ENCODE measurements at regions not wholly inside any gene's neighbourhood (a gene's known extent, or its start where the extent isn't known, plus 50 kb on each side); places are given as distances from the start of the nearest gene placed in this dataset.

DNA sequence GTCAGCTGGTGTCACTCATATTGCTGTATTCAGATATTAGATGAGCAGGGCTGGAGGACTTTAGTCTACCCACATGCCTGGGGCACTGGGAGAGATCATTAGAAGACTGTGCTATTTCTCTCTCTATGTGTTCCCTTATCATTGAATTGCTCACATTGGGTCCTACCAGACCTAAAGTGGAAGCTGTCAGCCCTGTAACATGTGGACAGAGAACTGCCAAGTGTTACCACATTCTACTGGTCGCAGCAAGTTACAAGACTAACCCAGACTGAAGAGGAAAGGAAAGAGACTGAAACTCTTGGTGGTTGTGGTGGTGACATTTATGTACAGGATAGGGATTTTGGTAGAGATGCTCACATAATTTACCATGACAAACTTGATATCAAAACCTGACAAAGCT, 627.1 kb upstream of the FZD8 start:
- ChIA-PET POLR2A (ENCODE audit: unreplicated experiment) (no interaction called here), CTCF (no interaction called here)
- TF ChIP-seq RAD21 (IDR thresholded peaks at IDR 0.05; ENCODE audit: low read length) (no peak), RFX5 (IDR thresholded peaks at IDR 0.05; ENCODE audit: low read depth, low read length) (no peak), CHD1 (IDR thresholded peaks at IDR 0.05; ENCODE audit: low read depth, low read length) (no peak), MXI1 (IDR thresholded peaks at IDR 0.05; ENCODE audit: borderline replicate concordance, low read depth, low read length) (no peak), BHLHE40 (IDR thresholded peaks at IDR 0.05; ENCODE audit: low read depth, low read length) (no peak), USF2 (IDR thresholded peaks at IDR 0.05; ENCODE audit: low read depth, low read length) (no peak), MAZ (IDR thresholded peaks at IDR 0.05; ENCODE audit: borderline replicate concordance, low read depth, low read length) (no peak), FOS (IDR thresholded peaks at IDR 0.05; ENCODE audit: low read depth, low read length) (no peak), ELK1 (IDR thresholded peaks at IDR 0.05; ENCODE audit: borderline replicate concordance, low read depth, low read length) (no peak), POLR2A (IDR thresholded peaks at IDR 0.05; ENCODE audit: low read depth, low read length) (no peak), NFE2L2 (IDR thresholded peaks at IDR 0.05; ENCODE audit: low read depth, low read length) (no peak), CEBPB (IDR thresholded peaks at IDR 0.05; ENCODE audit: low read depth, low read length) (no peak), MAFK (IDR thresholded peaks at IDR 0.05; ENCODE audit: low read depth, low read length) (no peak), SMC3 (IDR thresholded peaks at IDR 0.05; ENCODE audit: low read depth, low read length) (no peak)
- TF ChIP-seq, protein P1, sequence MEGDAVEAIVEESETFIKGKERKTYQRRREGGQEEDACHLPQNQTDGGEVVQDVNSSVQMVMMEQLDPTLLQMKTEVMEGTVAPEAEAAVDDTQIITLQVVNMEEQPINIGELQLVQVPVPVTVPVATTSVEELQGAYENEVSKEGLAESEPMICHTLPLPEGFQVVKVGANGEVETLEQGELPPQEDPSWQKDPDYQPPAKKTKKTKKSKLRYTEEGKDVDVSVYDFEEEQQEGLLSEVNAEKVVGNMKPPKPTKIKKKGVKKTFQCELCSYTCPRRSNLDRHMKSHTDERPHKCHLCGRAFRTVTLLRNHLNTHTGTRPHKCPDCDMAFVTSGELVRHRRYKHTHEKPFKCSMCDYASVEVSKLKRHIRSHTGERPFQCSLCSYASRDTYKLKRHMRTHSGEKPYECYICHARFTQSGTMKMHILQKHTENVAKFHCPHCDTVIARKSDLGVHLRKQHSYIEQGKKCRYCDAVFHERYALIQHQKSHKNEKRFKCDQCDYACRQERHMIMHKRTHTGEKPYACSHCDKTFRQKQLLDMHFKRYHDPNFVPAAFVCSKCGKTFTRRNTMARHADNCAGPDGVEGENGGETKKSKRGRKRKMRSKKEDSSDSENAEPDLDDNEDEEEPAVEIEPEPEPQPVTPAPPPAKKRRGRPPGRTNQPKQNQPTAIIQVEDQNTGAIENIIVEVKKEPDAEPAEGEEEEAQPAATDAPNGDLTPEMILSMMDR (conservative IDR thresholded peaks at IDR 0.05; ENCODE audit: low read depth, low read length) = no peak
- Histone ChIP-seq H3K4me2 (ENCODE audit: low read depth, low read length) (no peak overlapping the region), H2AFZ (replicated peaks; ENCODE audit: low read length, poor library complexity) (peak overlapping the region; percentile 36), H2BK20ac (ENCODE audit: low read depth, low read length) (no peak overlapping the region), H3K9ac (ENCODE audit: low read depth, low read length) (no peak overlapping the region), H2BK120ac (ENCODE audit: low read depth, low read length) (no peak overlapping the region), H4K8ac (ENCODE audit: low read depth in 2 of 2, low read length in 2 of 2) (no peak overlapping the region), H3K4me1 (ENCODE audit: control insufficient read depth, insufficient read depth, low read length) (no peaks in the 10 kb centered on the region), H3K36me3 (ENCODE audit: control insufficient read depth, insufficient read depth, low read length) (no peaks in the 10 kb centered on the region), H2BK5ac (ENCODE audit: low read depth, low read length, poor library complexity, severe bottlenecking) (no peak overlapping the region), H2BK15ac (ENCODE audit: low read depth, low read length) (no peak overlapping the region), H3K27ac (ENCODE audit: insufficient read depth, low read length) (no peak overlapping the region), H3K4ac (ENCODE audit: low read depth, low read length) (no peak overlapping the region; the same call in 1 of the 2 replicates), H4K91ac (ENCODE audit: insufficient read depth, low read depth, low read length) (no peak overlapping the region), H3K4me3 (ENCODE audit: insufficient read depth, low read depth, low read length) (no peak overlapping the region), H2AK5ac (ENCODE audit: low read depth, low read length) (no peak overlapping the region), H3K14ac (replicated peaks; ENCODE audit: low read depth, low read length) (no peak overlapping the region; the same call in 1 of the 2 replicates), H4K5ac (ENCODE audit: low read depth, low read length) (no peak overlapping the region), H3K56ac (ENCODE audit: extremely low read depth, insufficient read depth, low read length) (no peak overlapping the region), H3K9me3 (ENCODE audit: control insufficient read depth, insufficient read depth, low read length) (no peaks in the 10 kb centered on the region), H3K9me1 (ENCODE audit: insufficient read depth, low read length) (no peaks in the 10 kb centered on the region), H2AK9ac (replicated peaks; ENCODE audit: low read depth, low read length, poor library complexity) (no peak overlapping the region), H4K20me1 (ENCODE audit: insufficient read depth, low read length) (no peaks in the 10 kb centered on the region), H3K27me3 (ENCODE audit: control insufficient read depth, insufficient read depth, low read length) (no peaks in the 10 kb centered on the region), H3K18ac (ENCODE audit: low read depth, low read length) (no peak overlapping the region), H3K23ac (ENCODE audit: low read depth, low read length) (peak overlapping the region; percentile 61; the same call in 1 of the 2 replicates), H3K79me1 (ENCODE audit: low read depth in 1 of 2, low read length in 2 of 2) (no peaks in the 10 kb centered on the region)
- WGBS, 2 experiments (ENCODE audit: extremely low coverage in 2 of 2, insufficient read length in 1 of 2) = no CpG with 5 or more reads among the region's 1 CpG
- intact Hi-C loops (cut with micrococcal nuclease) (no loop called here), in situ Hi-C loops (cut with MboI; ENCODE audit: low sequenced_read_pairs) (no loop called here), dilution Hi-C loops (cut with HindIII; ENCODE audit: low sequenced_read_pairs, unreplicated experiment) (no loop called here)
- BruUV-seq (replicated peaks) = no TSS peak
- ATAC-seq (ENCODE audit: low read depth) = no peak
- no peak for DNase-seq

Data from IMR-90 (cell line).